Fibroblast of villous mesenchyme (primary cell): ENCODE measurements at regions not wholly inside any gene's neighbourhood (a gene's known extent, or its start where the extent isn't known, plus 50 kb on each side); places are given as distances from the start of the nearest gene placed in this dataset.
"Not testable (repeated sequence)": the region's sequence is repeated elsewhere in the genome, so short reads cannot be mapped to it uniquely, and the experiment has no call there.

Experiments
- DNase-seq: peaks from one replicate; pipeline ENCODE4 v3.0.0-alpha.2; 2010; ENCODE audit warnings: low read depth
- H3K4me3 ChIP-seq: 2 replicates; pipeline ENCODE4 v1.5.1; 2011; ENCODE audit warnings: low read depth, mild to moderate bottlenecking, low read length
- CTCF ChIP-seq: IDR thresholded peaks from 2 replicates; pipeline ENCODE4 v1.5.1; 2012; ENCODE audit warnings: low read depth, mild to moderate bottlenecking, low read length; ENCODE audit not compliant: insufficient read depth

GRCh38 chr3:20529911-20530310 is 343.9 kb upstream of the SGO1 start:
- no peak for TF ChIP-seq CTCF
- DNase-seq: no peak
- H3K4me3 ChIP-seq: no peak overlapping the region

- H3K4me3 ChIP-seq: no peak overlapping the region
- DNase-seq: peak; percentile 44
- no peak for TF ChIP-seq CTCF
Measured at GRCh38 chr3:20528180-20528770, 342.3 kb upstream of the SGO1 start.

DNA sequence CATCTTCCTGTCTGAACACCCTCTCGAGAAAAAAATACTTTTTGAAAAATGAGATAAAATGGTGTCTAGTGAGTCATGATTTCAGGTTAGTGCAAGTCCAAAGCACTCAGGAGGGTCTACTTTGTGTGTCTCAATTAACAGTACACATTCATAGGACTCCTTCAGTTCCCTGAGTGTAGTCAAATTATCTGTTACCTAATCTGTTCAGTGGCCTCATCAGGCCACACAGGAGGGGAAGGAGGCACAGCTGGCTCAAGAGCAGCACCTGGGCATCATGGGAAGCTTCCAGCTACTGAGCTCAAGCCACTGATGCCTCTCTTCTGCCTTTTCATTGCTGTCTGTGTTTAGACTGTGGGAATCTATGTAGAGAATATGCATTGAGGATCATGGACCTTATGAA is 341.4 kb upstream of the SGO1 start:
- H3K4me3 ChIP-seq: no peak overlapping the region
- no peak for TF ChIP-seq CTCF
- no peak for DNase-seq

DNA sequence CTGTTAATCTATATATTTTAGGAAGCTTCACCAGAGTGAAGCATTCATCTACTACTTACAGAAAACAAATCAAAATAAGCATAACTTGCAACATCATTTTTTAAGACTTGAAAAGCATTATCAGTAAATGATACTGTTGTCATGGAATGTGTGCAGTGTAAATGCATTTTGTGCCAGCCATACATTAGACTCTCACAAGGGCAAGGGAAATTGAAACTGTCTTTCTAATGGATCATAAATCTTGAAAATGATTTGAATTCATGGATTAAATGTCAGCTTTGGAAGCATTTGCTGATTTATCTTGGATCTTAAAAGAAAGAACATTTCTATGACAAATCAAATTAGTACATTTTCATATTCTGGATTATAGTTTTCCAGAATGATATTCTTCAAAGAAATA is 338.3 kb upstream of the SGO1 start:
- no peak overlapping the region for H3K4me3 ChIP-seq
- no peak for DNase-seq
- TF ChIP-seq CTCF: no peak

GRCh38 chr3:20523293-20523692 is 337.3 kb upstream of the SGO1 start:
- TF ChIP-seq CTCF: no peak
- H3K4me3 ChIP-seq: no peak overlapping the region
- DNase-seq: no peak

GRCh38 chr3:20517316-20517715 is 331.3 kb upstream of the SGO1 start:
- DNase-seq, H3K4me3 ChIP-seq: not testable (repeated sequence)

DNA sequence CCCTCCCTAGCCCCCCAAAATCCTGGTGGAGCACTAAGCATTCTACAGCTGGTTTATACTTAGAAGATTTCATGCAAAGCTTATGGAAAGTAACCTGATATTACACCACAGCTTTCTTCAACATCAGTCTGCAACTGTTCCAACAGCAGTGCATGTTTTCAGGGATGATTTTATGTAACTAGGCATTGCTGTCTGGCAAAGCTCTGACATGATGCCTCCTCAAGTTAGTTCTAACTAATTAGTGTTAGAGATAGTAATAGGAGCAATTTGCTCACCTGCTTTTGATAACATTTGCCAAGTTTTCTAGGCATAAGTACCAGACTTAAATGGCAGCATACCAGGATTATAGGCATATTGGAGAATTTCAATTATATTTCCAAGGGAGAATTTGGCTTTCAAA is 330.3 kb upstream of the SGO1 start:
- DNase-seq: no peak
- H3K4me3 ChIP-seq: no peak overlapping the region
- no peak for TF ChIP-seq CTCF
